ENCODE measurements at regions not wholly inside any gene's neighbourhood (a gene's known extent, or its start where the extent isn't known, plus 50 kb on each side); places are given as distances from the start of the nearest gene placed in this dataset.

DNA sequence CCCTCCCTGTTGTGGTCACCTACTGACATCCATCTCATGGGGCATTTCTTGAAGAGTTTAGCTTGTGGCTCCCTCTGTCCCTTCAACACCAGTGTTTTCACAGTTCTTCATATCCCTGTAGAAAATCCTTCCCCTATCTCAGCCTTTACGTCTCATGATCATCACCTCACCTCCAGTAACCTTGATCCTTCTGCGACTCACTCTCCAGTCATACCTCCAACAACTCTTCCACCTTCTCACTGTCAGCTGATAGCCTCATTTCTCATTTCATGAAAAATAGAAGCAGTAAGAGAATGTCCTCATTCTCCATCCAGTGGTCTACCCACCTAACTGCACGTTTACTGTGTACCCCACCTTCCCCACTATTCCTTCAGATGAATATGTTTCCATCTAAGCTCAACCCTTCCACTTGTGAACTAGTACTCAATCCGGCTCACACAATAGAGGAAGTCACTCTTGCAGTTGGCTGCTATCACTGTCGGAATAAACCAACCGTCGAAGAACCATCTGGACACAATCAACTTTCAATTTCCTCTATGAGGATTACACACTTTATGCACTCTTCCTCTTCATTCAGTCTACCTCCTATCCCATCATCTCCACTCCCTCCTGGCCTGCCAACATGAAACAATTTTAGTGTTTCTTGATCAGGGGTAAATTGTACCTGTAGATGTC is 256.0 kb downstream of the AHR start:
- TF ChIP-seq, protein P1, sequence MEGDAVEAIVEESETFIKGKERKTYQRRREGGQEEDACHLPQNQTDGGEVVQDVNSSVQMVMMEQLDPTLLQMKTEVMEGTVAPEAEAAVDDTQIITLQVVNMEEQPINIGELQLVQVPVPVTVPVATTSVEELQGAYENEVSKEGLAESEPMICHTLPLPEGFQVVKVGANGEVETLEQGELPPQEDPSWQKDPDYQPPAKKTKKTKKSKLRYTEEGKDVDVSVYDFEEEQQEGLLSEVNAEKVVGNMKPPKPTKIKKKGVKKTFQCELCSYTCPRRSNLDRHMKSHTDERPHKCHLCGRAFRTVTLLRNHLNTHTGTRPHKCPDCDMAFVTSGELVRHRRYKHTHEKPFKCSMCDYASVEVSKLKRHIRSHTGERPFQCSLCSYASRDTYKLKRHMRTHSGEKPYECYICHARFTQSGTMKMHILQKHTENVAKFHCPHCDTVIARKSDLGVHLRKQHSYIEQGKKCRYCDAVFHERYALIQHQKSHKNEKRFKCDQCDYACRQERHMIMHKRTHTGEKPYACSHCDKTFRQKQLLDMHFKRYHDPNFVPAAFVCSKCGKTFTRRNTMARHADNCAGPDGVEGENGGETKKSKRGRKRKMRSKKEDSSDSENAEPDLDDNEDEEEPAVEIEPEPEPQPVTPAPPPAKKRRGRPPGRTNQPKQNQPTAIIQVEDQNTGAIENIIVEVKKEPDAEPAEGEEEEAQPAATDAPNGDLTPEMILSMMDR (conservative IDR thresholded peaks at IDR 0.05; ENCODE audit: low read length), result no peak
- no peak for TF ChIP-seq EZH2phosphoT487 (IDR thresholded peaks at IDR 0.05; ENCODE audit: borderline replicate concordance, low read depth, low read length)

Measured in OCI-LY7 (cell line).